A172 (cell line): ENCODE measurements at regions not wholly inside any gene's neighbourhood (a gene's known extent, or its start where the extent isn't known, plus 50 kb on each side); places are given as distances from the start of the nearest gene placed in this dataset.
"Not testable (repeated sequence)": the region's sequence is repeated elsewhere in the genome, so short reads cannot be mapped to it uniquely, and the experiment has no call there.

Source experiments
- DNase-seq: peaks from one replicate; pipeline ENCODE4 v3.0.0-alpha.2; 2015; ENCODE audit warnings: low spot score

- DNase-seq = no peak
These were observed 110.9 kb downstream of the FHIP1A start for GRCh38 chr4:151519728-151520415.

GRCh38 chr4:151522866-151523519 is 114.0 kb downstream of the FHIP1A start:
- no peak for DNase-seq

DNA sequence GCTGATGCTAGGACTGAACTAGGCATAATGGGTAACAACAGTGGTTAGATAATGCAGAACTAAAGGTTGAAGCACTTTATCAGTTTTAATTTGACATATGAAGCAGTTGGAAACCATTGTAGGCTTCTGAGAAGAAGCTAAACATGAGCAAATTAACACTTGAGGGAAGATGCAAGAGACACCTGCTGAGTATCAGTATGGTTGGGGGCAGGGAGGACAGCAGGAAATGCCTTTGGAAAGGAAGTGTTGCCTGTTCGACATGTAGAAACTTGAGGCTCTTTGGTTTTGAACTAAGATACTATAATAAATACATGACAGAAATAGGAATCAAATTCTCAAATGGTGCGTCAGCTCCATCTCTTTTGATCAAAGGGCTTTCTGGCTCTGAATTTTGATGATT is 115.6 kb downstream of the FHIP1A start:
- DNase-seq = no peak

DNA sequence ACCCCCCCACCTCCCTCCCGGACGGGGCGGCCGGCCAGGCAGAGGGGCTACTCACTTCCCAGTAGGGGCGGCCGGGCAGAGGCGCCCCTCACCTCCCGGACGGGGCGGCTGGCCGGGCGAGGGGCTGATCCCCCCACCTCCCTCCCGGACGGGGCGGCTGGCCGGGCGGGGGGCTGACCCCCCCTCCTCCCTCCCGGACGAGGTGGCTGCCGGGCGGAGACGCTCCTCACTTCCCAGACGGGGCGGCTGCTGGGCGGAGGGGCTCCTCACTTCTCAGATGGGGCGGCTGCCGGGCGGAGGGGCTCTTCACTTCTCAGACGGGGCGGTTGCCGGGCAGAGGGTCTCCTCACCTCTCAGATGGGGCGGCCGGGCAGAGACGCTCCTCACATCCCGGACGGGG is 117.5 kb downstream of the FHIP1A start:
- DNase-seq = not testable (repeated sequence)

DNA sequence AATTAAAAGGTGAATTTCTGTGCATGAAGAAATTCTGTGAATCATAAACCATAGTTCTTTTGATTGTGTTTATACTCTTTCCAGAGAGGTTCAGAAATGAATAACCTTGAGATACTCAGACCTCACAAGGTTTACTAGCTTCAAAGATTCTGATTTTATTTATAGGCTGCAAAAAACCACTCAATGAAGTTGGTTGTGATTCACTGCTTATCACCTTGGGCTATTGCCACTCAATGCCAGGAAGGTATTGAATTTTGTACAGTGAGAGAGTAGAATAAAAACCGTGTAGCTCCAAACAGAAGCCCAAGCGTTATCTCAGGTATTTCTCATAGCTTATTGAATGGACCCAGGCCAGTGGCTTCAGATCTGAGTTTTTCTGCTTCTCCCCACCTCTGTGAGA is 118.7 kb downstream of the FHIP1A start:
- no peak for DNase-seq

GRCh38 chr4:151529187-151529586 is 120.2 kb downstream of the FHIP1A start:
- no peak for DNase-seq

- DNase-seq = no peak
These were observed 121.3 kb downstream of the FHIP1A start for GRCh38 chr4:151530230-151530629.

- no peak for DNase-seq
These were observed 121.8 kb downstream of the FHIP1A start for GRCh38 chr4:151530783-151531182.

DNA sequence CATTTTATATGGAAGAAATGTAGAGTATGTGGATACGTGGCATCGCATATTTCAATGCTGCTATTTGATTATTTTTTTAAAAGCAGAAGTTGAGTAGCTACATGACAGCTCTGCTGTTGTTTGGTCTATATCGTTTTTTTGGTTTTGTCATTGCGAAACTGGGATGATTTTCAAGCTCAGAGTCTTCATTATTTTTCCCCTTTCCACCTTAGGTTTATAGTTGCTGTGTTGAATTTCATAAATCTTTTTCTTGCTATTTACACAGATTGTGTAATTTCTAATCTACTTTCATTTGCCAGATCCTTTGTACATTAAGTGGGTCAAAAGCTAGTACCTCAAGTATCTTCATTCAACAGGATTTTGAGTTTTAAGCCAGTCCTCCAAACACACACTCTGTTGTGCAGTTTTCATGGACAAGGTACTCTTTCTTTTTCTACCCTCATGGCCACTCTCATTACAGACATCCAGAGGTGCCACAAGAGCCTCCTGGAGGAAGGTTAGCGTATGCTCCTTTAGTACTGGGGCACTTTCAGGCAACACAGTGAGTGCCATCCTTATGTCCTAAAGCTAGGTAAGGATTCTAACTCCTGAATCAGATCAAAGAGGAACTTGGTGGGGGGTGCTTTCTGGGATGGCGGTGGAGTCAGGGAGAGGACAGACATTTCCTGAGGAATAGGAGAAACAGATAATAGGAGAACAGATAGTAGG is 123.2 kb downstream of the FHIP1A start:
- no peak for DNase-seq

DNA sequence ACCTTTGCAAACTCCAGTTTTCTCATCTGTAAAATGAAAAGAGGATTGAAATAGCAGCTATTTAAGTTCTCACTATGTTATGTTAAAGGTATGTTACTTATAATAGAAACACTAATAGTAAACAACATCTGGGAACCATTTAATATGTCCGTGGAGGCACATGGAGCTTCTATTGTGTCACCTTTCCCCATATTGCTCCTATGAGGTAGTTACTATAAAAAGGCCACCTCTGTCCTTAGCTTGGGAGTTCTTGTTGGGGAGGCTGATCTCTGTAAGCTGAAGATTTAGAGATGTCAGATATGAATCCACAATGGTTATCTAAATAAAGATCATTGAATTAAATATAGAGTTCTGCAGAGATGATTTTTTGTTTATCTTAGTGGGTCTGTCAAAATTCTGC is 125.2 kb downstream of the FHIP1A start:
- no peak for DNase-seq

GRCh38 chr4:151535366-151535765 is 126.4 kb downstream of the FHIP1A start:
- no peak for DNase-seq

DNA sequence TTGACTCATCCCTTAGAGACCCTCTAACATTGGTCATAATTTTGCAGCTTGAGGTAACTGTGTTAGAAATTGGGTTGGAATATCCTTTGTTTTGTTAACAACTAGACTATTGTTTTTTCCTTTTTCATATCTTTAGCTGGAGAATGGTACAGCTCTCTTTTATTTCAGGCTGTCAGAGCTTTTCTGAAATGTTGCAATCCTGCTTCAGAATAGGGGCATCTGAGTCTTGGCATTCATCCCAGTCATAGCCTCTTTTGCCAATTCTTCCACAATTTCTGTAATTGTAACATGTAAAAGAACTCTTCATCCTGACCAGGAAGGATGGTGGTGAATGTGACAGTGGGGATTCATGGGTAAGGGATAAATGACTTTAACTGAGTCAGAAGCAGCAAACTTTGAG is 128.7 kb downstream of the FHIP1A start:
- no peak for DNase-seq

DNA sequence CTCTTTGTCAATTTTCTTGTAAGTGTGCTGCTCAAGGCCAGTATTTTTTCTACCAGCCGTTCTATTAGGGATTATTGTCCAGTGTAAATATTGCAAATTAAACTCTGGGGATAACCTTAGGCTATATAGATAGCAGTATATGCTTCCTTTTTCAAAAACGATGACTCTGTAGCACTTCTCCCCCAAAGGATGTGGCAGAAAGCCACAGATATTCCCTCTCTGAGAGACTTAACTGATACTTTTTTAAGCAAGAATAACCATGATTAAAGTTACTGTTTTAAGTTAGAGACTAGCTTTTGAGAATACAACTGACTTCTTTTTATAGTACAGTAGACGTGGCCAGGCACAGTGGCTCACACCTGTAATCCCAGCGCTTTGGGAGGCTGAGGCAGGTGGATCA is 130.0 kb downstream of the FHIP1A start:
- no peak for DNase-seq

DNA sequence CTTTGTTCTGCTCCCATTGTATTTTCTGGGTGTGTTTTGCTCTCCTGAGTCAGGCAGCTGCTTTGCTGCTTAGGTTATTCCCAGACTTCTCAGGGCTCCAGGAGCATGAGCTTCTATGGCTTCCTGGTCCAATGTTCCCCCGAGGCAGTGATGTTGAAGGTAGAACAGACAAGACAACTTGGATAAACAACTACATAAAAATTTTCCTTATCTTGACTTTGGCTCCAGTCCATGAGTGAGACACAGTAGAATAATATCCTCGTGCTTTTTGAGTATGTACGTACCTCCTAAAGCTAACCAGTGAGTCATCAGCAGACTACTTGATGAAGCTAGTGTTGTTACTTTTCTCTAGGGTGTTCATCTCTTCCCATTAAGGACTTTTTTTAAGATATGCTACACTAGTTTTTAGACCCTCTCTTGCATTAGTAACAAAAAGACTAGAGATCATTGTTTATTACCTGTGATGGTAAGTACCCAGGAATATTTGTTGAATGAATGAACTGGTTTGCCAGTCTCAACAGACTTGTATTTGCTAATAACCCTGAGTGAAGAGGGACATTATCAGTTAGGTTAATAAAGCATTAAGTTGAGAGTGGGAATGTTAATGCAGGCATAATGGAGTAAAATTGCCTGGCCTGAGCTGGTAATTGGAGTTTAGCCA is 131.9 kb downstream of the FHIP1A start:
- DNase-seq = peak; percentile 92

DNA sequence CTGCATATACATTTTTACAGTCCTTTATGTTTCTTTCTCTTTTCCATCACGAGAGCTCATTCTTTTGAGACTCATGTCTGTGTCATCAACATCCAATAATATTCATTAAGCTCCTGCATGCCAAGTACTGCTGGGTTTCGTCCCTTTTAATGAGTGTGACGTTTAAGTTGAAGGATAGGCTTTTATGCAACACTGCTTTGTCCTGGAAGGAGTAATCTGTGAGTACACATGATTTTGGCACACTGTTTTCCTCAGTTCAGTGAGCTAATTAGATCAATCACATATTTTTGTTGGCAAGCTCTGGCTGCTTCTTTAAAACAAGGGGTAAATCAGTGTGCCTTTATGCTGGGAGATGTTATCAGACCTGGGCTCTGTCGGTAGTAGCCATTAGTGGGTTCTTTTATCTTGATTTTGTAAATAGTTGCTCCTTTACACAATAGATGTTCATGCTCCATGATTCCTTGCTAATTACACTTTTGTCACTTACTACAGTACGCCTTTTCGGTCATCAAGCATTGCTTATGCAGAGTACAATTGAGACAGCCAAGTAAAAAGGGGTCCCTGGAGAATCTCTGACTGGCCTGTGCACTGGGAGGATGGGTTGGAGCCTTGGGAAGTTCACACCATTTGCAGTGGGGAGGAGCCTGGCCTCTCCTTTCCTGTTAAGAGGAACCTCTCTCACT is 132.6 kb downstream of the FHIP1A start:
- DNase-seq = peak; percentile 76

GRCh38 chr4:151548708-151549107 is 139.7 kb downstream of the FHIP1A start:
- DNase-seq = no peak

- not testable (repeated sequence) for DNase-seq
These were observed 140.4 kb downstream of the FHIP1A start for GRCh38 chr4:151549378-151549777.

- no peak for DNase-seq
These were observed 144.9 kb downstream of the FHIP1A start for GRCh38 chr4:151553874-151554273.

GRCh38 chr4:151555151-151555945 is 146.4 kb downstream of the FHIP1A start:
- no peak for DNase-seq

- no peak for DNase-seq
These were observed 149.6 kb downstream of the FHIP1A start for GRCh38 chr4:151558496-151559113.

DNA sequence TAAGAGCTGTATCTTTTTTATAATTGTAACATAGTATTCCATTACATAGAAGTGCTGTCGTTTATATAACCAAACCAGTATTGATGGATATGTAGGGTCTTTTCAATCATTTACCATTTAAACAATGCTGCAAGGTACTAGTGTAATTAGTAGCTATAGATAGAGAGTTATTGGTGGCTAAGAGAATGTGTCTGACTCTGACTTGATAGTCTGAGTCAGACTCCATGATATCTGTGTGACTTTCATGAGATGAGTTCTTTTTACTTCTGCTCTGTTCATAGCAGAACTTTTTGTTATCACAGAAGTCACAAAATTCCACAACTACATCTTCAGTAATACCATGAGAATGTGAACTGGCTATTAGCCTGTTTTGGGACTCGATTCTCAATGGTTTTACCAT is 150.6 kb downstream of the FHIP1A start:
- no peak for DNase-seq
